ENCODE measurements at regions not wholly inside any gene's neighbourhood (a gene's known extent, or its start where the extent isn't known, plus 50 kb on each side); places are given as distances from the start of the nearest gene placed in this dataset.

DNA sequence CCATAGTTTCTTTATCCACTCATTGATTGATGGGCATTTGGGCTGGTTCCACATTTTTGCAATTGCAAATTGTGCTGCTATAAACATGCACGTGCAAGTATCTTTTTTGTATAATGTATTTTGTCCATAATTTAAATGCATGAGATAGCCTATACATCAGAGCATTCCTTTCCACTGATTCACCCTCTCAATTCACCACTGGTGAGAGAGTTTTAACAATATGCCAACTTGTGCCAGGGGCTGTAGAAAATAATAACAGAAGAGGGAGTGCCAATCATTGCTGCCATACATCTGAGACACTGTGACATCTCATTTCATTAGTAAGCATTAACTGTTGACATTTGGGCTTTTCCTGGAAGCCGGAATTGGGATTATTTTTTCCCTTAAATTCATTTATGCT lies 125.1 kb downstream of the RAP2A start:
- Histone ChIP-seq H3K9ac (ENCODE audit: low read length) (no peak overlapping the region), H3K4me2 (ENCODE audit: low read length) (no peak overlapping the region), H3K14ac (ENCODE audit: low read length) (no peak overlapping the region), H3K4me3 (ENCODE audit: low read depth, low read length) (no peak overlapping the region), H3K79me1 (ENCODE audit: low read length) (no peaks in the 10 kb centered on the region), H3K27me3 (ENCODE audit: insufficient read depth, low read length) (no peaks in the 10 kb centered on the region), H3K18ac (ENCODE audit: low read length) (no peak overlapping the region), H2AK5ac (ENCODE audit: low read length) (no peak overlapping the region), H4K8ac (ENCODE audit: low read depth, low read length) (no peak overlapping the region), H2AFZ (ENCODE audit: insufficient read depth, low read length, poor library complexity) (no peak overlapping the region), H3K4me1 (ENCODE audit: control insufficient read depth in 1 of 2, insufficient read depth in 2 of 2, low read length in 2 of 2) (no peaks in the 10 kb centered on the region), H3K4ac (ENCODE audit: low read depth, low read length) (no peak overlapping the region), H4K12ac (ENCODE audit: low read depth, low read length) (no peak overlapping the region), H2BK5ac (ENCODE audit: low read depth, low read length, poor library complexity) (no peak overlapping the region), H2BK12ac (ENCODE audit: low read length) (no peak overlapping the region), H4K91ac (ENCODE audit: low read depth, low read length) (no peak overlapping the region), H3K9me3 (ENCODE audit: insufficient read depth, low read depth, low read length) (no peaks in the 10 kb centered on the region), H3K27ac (ENCODE audit: low read depth, low read length) (no peak overlapping the region), H3K79me2 (ENCODE audit: control insufficient read depth, insufficient read depth, low read length, poor library complexity) (no peaks in the 10 kb centered on the region), H3K36me3 (ENCODE audit: control insufficient read depth in 1 of 2, insufficient read depth in 2 of 2, low read length in 2 of 2) (no peaks in the 10 kb centered on the region), H2BK120ac (ENCODE audit: insufficient read depth, low read length, poor library complexity) (no peak overlapping the region), H3K23ac (ENCODE audit: low read length) (no peak overlapping the region)
- no CpG with 5 or more reads among the region's 2 CpGs for WGBS (ENCODE audit: extremely low coverage, insufficient coverage, insufficient read length)
- DNase-seq = no peak

DNA sequence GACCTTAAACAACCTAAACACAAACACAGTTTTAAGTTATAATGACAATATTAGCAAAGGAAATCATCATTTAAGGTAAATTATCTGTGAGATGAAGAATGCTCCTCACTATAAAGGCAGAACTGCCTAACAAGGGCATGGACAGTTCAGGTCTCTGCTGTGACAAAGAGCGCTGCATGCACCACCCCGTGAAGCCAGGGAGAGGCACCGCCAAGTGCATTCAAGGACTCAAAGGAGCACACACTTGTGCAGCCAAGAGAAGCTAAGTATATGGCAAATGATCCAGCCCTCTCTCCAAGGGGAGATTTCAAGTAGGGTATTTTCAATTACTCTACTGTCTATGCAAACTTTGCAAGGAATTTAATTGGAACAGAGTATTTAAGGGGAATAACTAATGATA lies 126.0 kb downstream of the RAP2A start:
- Histone ChIP-seq H2BK12ac (ENCODE audit: low read length) (no peak overlapping the region), H2AK5ac (ENCODE audit: low read length) (no peak overlapping the region), H3K27ac (ENCODE audit: low read depth, low read length) (no peak overlapping the region), H3K4me2 (ENCODE audit: low read length) (no peak overlapping the region), H3K9me3 (ENCODE audit: insufficient read depth, low read depth, low read length) (no peaks in the 10 kb centered on the region), H3K27me3 (ENCODE audit: insufficient read depth, low read length) (no peaks in the 10 kb centered on the region), H3K4ac (ENCODE audit: low read depth, low read length) (no peak overlapping the region), H2BK120ac (ENCODE audit: insufficient read depth, low read length, poor library complexity) (no peak overlapping the region), H3K14ac (ENCODE audit: low read length) (no peak overlapping the region), H3K4me1 (ENCODE audit: control insufficient read depth in 1 of 2, insufficient read depth in 2 of 2, low read length in 2 of 2) (no peaks in the 10 kb centered on the region), H3K79me2 (ENCODE audit: control insufficient read depth, insufficient read depth, low read length, poor library complexity) (no peaks in the 10 kb centered on the region), H4K8ac (ENCODE audit: low read depth, low read length) (no peak overlapping the region), H3K18ac (ENCODE audit: low read length) (no peak overlapping the region), H4K91ac (ENCODE audit: low read depth, low read length) (no peak overlapping the region), H2AFZ (ENCODE audit: insufficient read depth, low read length, poor library complexity) (no peak overlapping the region), H2BK5ac (ENCODE audit: low read depth, low read length, poor library complexity) (no peak overlapping the region), H3K79me1 (ENCODE audit: low read length) (no peaks in the 10 kb centered on the region), H3K4me3 (ENCODE audit: low read depth, low read length) (no peak overlapping the region), H3K36me3 (ENCODE audit: control insufficient read depth in 1 of 2, insufficient read depth in 2 of 2, low read length in 2 of 2) (no peaks in the 10 kb centered on the region), H3K23ac (ENCODE audit: low read length) (no peak overlapping the region), H4K12ac (ENCODE audit: low read depth, low read length) (no peak overlapping the region), H3K9ac (ENCODE audit: low read length) (no peak overlapping the region)
- no peak for DNase-seq
- no CpG with 5 or more reads among the region's 3 CpGs for WGBS (ENCODE audit: extremely low coverage, insufficient coverage, insufficient read length)

DNA sequence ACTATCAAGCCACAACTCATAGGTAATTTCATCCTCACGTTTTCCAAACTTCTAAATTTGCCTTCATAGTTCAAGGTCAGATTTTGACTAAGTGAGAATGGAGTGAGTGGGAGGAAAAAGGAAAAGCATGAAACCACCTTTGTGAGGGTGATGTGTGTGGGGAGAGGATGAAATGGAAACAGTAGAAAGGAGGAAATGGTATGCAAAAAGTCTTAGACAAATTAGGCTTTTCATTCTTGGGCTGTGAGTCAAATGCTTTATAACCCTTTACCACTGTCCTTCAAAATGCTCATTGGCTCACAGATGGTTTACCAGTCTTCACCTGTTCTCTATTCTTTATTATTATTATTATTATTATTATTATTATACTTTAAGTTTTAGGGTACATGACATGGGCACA lies 127.2 kb downstream of the RAP2A start:
- Histone ChIP-seq H2AK5ac (ENCODE audit: low read length) (no peak overlapping the region), H3K4me2 (ENCODE audit: low read length) (no peak overlapping the region), H2AFZ (ENCODE audit: insufficient read depth, low read length, poor library complexity) (no peak overlapping the region), H2BK5ac (ENCODE audit: low read depth, low read length, poor library complexity) (no peak overlapping the region), H3K14ac (ENCODE audit: low read length) (no peak overlapping the region), H3K9ac (ENCODE audit: low read length) (no peak overlapping the region), H2BK120ac (ENCODE audit: insufficient read depth, low read length, poor library complexity) (no peak overlapping the region), H3K27ac (ENCODE audit: low read depth, low read length) (no peak overlapping the region), H4K12ac (ENCODE audit: low read depth, low read length) (no peak overlapping the region), H3K4ac (ENCODE audit: low read depth, low read length) (no peak overlapping the region), H3K23ac (ENCODE audit: low read length) (no peak overlapping the region), H3K4me1 (ENCODE audit: control insufficient read depth in 1 of 2, insufficient read depth in 2 of 2, low read length in 2 of 2) (peaks cover 2 to 3% of the 10 kb centered on the region in 2 experiments), H3K36me3 (ENCODE audit: control insufficient read depth in 1 of 2, insufficient read depth in 2 of 2, low read length in 2 of 2) (no peaks in the 10 kb centered on the region), H4K91ac (ENCODE audit: low read depth, low read length) (no peak overlapping the region), H3K27me3 (ENCODE audit: insufficient read depth, low read length) (no peaks in the 10 kb centered on the region), H3K18ac (ENCODE audit: low read length) (no peak overlapping the region), H3K9me3 (ENCODE audit: insufficient read depth, low read depth, low read length) (no peaks in the 10 kb centered on the region), H2BK12ac (ENCODE audit: low read length) (no peak overlapping the region), H3K79me2 (ENCODE audit: control insufficient read depth, insufficient read depth, low read length, poor library complexity) (no peaks in the 10 kb centered on the region), H3K79me1 (ENCODE audit: low read length) (no peaks in the 10 kb centered on the region), H4K8ac (ENCODE audit: low read depth, low read length) (no peak overlapping the region), H3K4me3 (ENCODE audit: low read depth, low read length) (no peak overlapping the region)
- WGBS (ENCODE audit: extremely low coverage, insufficient coverage, insufficient read length) = no CpG with 5 or more reads among the region's 1 CpG
- DNase-seq = no peak

DNA sequence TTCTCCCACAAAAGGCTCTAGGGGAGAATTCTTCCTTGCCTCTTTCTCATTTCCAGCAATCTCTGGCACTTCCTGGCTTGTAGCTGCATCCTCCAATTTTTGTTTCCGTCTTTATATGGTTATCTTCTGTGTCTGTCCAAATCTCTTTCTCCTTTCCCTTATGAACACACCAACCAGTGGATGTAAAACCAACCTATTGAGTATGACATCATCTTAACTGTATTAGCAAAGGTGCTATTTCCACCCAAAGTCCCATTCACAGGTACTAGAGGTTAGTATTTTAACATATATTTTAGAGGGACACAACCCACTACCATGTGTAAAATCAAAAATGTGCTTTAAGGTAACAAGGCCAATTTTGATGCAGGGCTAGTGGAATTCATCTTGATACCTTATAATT lies 129.0 kb downstream of the RAP2A start:
- Histone ChIP-seq H3K4me3 (ENCODE audit: low read depth, low read length) (no peak overlapping the region), H4K91ac (ENCODE audit: low read depth, low read length) (no peak overlapping the region), H4K12ac (ENCODE audit: low read depth, low read length) (no peak overlapping the region), H3K18ac (ENCODE audit: low read length) (no peak overlapping the region), H3K4ac (ENCODE audit: low read depth, low read length) (no peak overlapping the region), H2BK5ac (ENCODE audit: low read depth, low read length, poor library complexity) (no peak overlapping the region), H3K79me2 (ENCODE audit: control insufficient read depth, insufficient read depth, low read length, poor library complexity) (no peaks in the 10 kb centered on the region), H2BK12ac (ENCODE audit: low read length) (no peak overlapping the region), H3K14ac (ENCODE audit: low read length) (no peak overlapping the region), H3K36me3 (ENCODE audit: control insufficient read depth in 1 of 2, insufficient read depth in 2 of 2, low read length in 2 of 2) (no peaks in the 10 kb centered on the region), H3K9ac (ENCODE audit: low read length) (no peak overlapping the region), H3K27ac (ENCODE audit: low read depth, low read length) (no peak overlapping the region), H2AK5ac (ENCODE audit: low read length) (no peak overlapping the region), H3K23ac (ENCODE audit: low read length) (no peak overlapping the region), H3K9me3 (ENCODE audit: insufficient read depth, low read depth, low read length) (no peaks in the 10 kb centered on the region), H3K79me1 (ENCODE audit: low read length) (peaks cover 6% of the 10 kb centered on the region), H3K27me3 (ENCODE audit: insufficient read depth, low read length) (no peaks in the 10 kb centered on the region), H2BK120ac (ENCODE audit: insufficient read depth, low read length, poor library complexity) (no peak overlapping the region), H2AFZ (ENCODE audit: insufficient read depth, low read length, poor library complexity) (no peak overlapping the region), H3K4me1 (ENCODE audit: control insufficient read depth in 1 of 2, insufficient read depth in 2 of 2, low read length in 2 of 2) (peaks cover 5 to 9% of the 10 kb centered on the region in 2 experiments), H4K8ac (ENCODE audit: low read depth, low read length) (no peak overlapping the region), H3K4me2 (ENCODE audit: low read length) (no peak overlapping the region)
- WGBS (ENCODE audit: extremely low coverage, insufficient coverage, insufficient read length) = no CpG with 5 or more reads among the region's 1 CpG
- no peak for DNase-seq
